Hematopoietic multipotent progenitor cell treated with erythropoietin and hydrocortisone succinate and interleukin-3 and kit ligand, for 4 days (in vitro differentiated cells): ENCODE measurements at regions not wholly inside any gene's neighbourhood (a gene's known extent, or its start where the extent isn't known, plus 50 kb on each side); places are given as distances from the start of the nearest gene placed in this dataset.

ENCODE experiments used
- DNase-seq: peaks from one replicate; pipeline ENCODE4 v3.0.0-alpha.2; 2015

- DNase-seq, result no peak
Observed at GRCh38 chr12:130104571-130105106, 57.6 kb upstream of the FZD10 start.

- no peak for DNase-seq
Observed at GRCh38 chr12:130109062-130109945, 53.0 kb upstream of the FZD10 start.

- DNase-seq, result no peak
Observed at GRCh38 chr12:130110914-130111313, 51.4 kb upstream of the FZD10 start.

- DNase-seq, result no peak
Observed at GRCh38 chr12:130111965-130112496, 50.2 kb upstream of the FZD10 start.
